ENCODE measurements at regions not wholly inside any gene's neighbourhood (a gene's known extent, or its start where the extent isn't known, plus 50 kb on each side); places are given as distances from the start of the nearest gene placed in this dataset.

DNA sequence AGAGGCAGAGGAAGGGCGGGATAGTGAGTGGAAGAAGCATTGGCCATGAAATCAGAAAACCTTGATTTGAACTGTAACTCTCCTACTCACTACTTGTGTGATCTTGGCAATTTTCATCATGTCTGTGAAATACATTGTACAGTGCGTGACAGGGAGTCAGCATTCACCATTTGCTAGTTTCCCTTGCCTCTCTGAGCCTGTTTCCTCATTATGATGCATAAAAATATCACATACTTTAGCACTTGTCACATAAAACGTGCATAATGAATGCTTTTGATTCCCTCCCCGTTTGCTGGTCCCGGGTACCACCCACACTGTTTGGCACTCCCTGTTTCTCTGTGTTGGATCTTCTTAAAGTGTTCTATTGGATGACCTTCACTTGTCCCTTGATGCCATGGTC is 101.1 kb upstream of the FRMD6 start:
- Mint-ChIP-seq H3K36me3 (no peaks in the 10 kb centered on the region), H3K4me3 (no peak overlapping the region), H3K27ac (no peak overlapping the region), H3K27me3 (peaks cover 10% of the 10 kb centered on the region), H3K9me3 (ENCODE audit: low read depth) (no peaks in the 10 kb centered on the region), H3K4me1 (ENCODE audit: low read depth) (no peaks in the 10 kb centered on the region)

- H3K4me1 Mint-ChIP-seq (ENCODE audit: low read depth): no peaks in the 10 kb centered on the region
- no peak overlapping the region for H3K4me3 Mint-ChIP-seq
- H3K27ac Mint-ChIP-seq: no peak overlapping the region
- H3K36me3 Mint-ChIP-seq: no peaks in the 10 kb centered on the region
- no peaks in the 10 kb centered on the region for H3K9me3 Mint-ChIP-seq (ENCODE audit: low read depth)
- H3K27me3 Mint-ChIP-seq: peaks cover 8% of the 10 kb centered on the region
Measured at GRCh38 chr14:51552275-51552674, 99.4 kb upstream of the FRMD6 start.

- H3K27me3 Mint-ChIP-seq: peaks cover 5% of the 10 kb centered on the region
- H3K36me3 Mint-ChIP-seq: no peaks in the 10 kb centered on the region
- no peaks in the 10 kb centered on the region for H3K4me1 Mint-ChIP-seq (ENCODE audit: low read depth)
- no peaks in the 10 kb centered on the region for H3K9me3 Mint-ChIP-seq (ENCODE audit: low read depth)
- no peak overlapping the region for H3K4me3 Mint-ChIP-seq
- no peak overlapping the region for H3K27ac Mint-ChIP-seq
Measured at GRCh38 chr14:51552768-51553404, 98.8 kb upstream of the FRMD6 start.

GRCh38 chr14:51554339-51554920 is 97.3 kb upstream of the FRMD6 start:
- Mint-ChIP-seq H3K4me1 (ENCODE audit: low read depth) (no peaks in the 10 kb centered on the region), H3K36me3 (no peaks in the 10 kb centered on the region), H3K4me3 (no peak overlapping the region), H3K27ac (no peak overlapping the region), H3K9me3 (ENCODE audit: low read depth) (no peaks in the 10 kb centered on the region), H3K27me3 (peaks cover 5% of the 10 kb centered on the region)

DNA sequence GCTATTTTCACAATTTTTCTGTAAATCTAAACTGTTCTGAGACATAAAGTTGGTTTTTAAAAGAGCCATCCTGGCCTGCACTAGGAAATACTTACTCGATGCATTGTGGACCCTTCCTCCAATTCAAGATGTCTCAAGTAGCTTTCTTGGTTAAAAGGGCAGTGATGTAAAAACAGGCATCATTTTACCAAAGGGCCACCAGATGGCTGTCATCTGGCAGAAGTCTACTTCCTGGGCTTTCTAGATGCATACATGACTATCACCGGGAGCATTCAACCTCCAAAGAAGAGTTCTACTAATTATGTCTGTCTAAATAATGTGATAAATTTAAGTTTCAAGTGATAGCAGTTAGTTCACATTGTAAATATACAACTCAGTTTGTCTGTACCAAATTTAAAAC is 96.8 kb upstream of the FRMD6 start:
- H3K27ac Mint-ChIP-seq: no peak overlapping the region
- no peak overlapping the region for H3K4me3 Mint-ChIP-seq
- no peaks in the 10 kb centered on the region for H3K36me3 Mint-ChIP-seq
- no peaks in the 10 kb centered on the region for H3K9me3 Mint-ChIP-seq (ENCODE audit: low read depth)
- H3K27me3 Mint-ChIP-seq: peaks cover 3% of the 10 kb centered on the region
- H3K4me1 Mint-ChIP-seq (ENCODE audit: low read depth): no peaks in the 10 kb centered on the region

DNA sequence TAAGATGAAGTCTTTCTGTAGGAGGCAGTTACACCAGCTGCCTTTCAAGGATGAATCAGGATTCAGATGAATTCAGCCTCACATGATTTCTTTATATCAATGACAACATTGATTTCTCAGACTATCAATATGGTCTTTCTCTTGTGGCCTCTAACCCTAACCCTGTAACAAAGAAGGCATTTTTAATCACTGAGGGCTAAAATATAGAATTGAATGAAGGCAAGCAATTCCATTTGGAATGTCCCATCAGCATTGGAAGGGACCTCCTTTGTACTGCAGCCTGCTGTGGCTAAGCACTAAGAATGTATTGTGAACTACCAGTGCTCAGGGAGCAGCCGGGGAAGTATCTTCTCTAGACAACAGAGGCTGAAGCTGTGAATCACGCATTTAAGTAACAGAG is 90.6 kb upstream of the FRMD6 start:
- Mint-ChIP-seq H3K27me3 (peaks cover 2% of the 10 kb centered on the region), H3K9me3 (ENCODE audit: low read depth) (no peaks in the 10 kb centered on the region), H3K36me3 (no peaks in the 10 kb centered on the region), H3K27ac (no peak overlapping the region), H3K4me3 (no peak overlapping the region), H3K4me1 (ENCODE audit: low read depth) (peaks cover 10% of the 10 kb centered on the region)

DNA sequence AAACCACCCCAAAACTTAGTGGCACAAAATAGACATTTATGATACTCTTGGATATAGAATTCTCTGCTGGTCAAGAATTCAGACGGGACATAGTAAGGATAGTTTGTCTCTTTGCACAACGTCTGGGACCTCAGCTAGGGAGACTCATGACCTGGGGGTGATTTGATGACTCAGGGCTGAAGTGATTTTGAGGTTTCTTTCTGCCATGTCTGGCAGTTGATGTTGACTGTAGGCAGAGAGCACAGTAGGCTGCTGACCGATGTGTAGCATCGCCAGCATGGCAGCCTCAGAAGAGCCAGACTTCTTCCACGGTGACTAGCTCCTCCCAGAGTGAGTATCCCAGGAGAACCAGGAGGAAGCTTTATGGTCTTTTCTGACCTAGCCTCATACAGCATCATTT is 88.9 kb upstream of the FRMD6 start:
- H3K4me1 Mint-ChIP-seq (ENCODE audit: low read depth): peaks cover 23% of the 10 kb centered on the region
- no peak overlapping the region for H3K4me3 Mint-ChIP-seq
- peaks cover 2% of the 10 kb centered on the region for H3K27me3 Mint-ChIP-seq
- H3K36me3 Mint-ChIP-seq: no peaks in the 10 kb centered on the region
- H3K9me3 Mint-ChIP-seq (ENCODE audit: low read depth): no peaks in the 10 kb centered on the region
- H3K27ac Mint-ChIP-seq: no peak overlapping the region

DNA sequence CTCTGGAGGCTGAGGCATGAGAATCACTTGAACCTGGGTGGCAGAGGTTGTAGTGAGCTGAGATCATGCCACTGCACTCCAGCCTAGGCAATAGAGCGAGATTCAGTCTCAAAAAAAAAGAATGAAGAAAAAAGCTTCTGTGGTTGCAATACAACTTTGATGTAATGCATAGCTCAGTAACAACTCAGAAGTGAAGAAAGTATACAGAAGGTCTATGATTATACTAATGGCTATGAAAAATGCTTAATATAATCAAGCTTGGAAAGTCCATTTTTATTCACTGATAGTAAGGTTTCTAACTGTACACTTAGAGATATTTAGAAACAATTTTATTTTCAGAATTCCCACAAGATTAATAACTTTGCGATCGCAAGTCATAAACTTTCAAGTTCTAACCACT is 88.2 kb upstream of the FRMD6 start:
- no peak overlapping the region for H3K4me3 Mint-ChIP-seq
- H3K36me3 Mint-ChIP-seq: no peaks in the 10 kb centered on the region
- H3K4me1 Mint-ChIP-seq (ENCODE audit: low read depth): peaks cover 23% of the 10 kb centered on the region
- no peaks in the 10 kb centered on the region for H3K9me3 Mint-ChIP-seq (ENCODE audit: low read depth)
- H3K27ac Mint-ChIP-seq: no peak overlapping the region
- H3K27me3 Mint-ChIP-seq: peaks cover 2% of the 10 kb centered on the region

DNA sequence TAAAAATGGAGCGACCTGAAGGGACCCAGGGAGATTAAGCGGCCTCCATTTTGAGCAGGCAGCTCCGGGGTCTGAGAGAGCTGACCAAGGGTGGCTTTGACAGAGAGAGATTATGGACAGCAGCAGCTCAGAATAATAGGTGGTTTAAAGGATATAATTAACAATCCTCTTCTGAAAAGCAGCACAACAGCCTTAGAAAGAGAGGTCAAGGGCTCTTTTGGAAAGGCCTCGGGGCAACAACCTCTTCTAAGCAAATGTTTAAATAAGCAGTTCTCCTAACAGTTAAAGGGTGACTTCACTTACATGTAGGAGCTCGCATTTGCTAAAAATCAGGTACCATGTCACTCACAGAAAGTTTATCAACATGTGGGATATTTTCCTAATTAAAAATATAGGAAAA is 87.2 kb upstream of the FRMD6 start:
- no peak overlapping the region for H3K4me3 Mint-ChIP-seq
- H3K4me1 Mint-ChIP-seq (ENCODE audit: low read depth): peaks cover 23% of the 10 kb centered on the region
- no peaks in the 10 kb centered on the region for H3K36me3 Mint-ChIP-seq
- no peaks in the 10 kb centered on the region for H3K27me3 Mint-ChIP-seq
- H3K27ac Mint-ChIP-seq: no peak overlapping the region
- no peaks in the 10 kb centered on the region for H3K9me3 Mint-ChIP-seq (ENCODE audit: low read depth)

DNA sequence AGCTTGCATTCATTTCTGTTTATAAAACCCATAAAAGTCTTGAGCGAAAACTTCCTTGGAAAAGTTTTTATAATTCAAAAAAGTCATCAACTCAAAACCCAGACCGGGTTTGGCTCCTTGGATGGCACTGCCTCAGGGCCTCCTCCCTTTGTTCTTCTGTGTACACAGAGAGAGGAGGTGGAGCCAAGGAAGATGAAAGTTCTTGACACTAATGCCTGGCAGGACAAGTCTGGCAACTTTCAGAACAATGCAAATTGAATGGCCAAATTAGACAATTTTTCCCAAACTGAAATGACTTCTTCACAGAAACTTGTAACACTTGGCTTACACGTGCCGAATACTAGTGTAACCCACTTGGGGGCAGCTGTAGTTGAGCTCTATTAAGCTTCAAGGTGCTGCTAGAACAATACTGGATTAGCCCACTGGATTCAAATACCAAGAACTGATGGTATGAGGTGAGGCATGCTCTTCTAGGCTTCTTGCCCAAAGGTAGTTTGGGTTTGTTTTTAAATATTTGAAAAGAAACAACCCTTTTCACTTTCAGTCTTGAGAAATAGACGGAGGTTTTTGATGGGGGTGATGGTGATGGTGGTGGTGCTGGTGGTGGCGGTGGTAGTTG is 86.6 kb upstream of the FRMD6 start:
- Mint-ChIP-seq H3K27ac (no peak overlapping the region), H3K4me3 (no peak overlapping the region), H3K36me3 (no peaks in the 10 kb centered on the region), H3K4me1 (ENCODE audit: low read depth) (peaks cover 23% of the 10 kb centered on the region), H3K9me3 (ENCODE audit: low read depth) (no peaks in the 10 kb centered on the region), H3K27me3 (no peaks in the 10 kb centered on the region)

- Mint-ChIP-seq H3K9me3 (ENCODE audit: low read depth) (no peaks in the 10 kb centered on the region), H3K27ac (no peak overlapping the region), H3K4me1 (ENCODE audit: low read depth) (peaks cover 23% of the 10 kb centered on the region), H3K27me3 (no peaks in the 10 kb centered on the region), H3K36me3 (no peaks in the 10 kb centered on the region), H3K4me3 (no peak overlapping the region)
Measured at GRCh38 chr14:51566831-51567582, 84.7 kb upstream of the FRMD6 start.

DNA sequence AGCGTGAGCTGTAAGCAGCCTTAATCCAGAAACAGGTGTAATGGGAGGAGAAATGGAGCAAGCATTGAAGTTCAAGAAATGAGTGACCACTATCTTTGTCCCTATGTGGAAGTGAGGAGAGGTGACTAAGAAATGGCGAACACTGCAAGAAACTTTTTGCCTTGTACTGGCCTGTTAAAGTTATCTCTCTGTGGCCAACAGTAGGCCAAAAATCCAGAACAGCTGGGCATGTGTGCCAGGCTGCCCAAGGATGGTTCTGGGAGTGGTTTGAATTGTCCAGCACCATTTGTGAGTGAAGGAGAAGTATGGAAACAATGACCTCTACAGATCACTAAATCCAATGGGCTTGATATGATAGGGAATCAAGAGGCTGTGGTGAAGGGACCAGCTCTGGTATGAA is 83.3 kb upstream of the FRMD6 start:
- H3K27me3 Mint-ChIP-seq: peaks cover 1% of the 10 kb centered on the region
- no peak overlapping the region for H3K4me3 Mint-ChIP-seq
- H3K27ac Mint-ChIP-seq: no peak overlapping the region
- H3K9me3 Mint-ChIP-seq (ENCODE audit: low read depth): no peaks in the 10 kb centered on the region
- H3K36me3 Mint-ChIP-seq: no peaks in the 10 kb centered on the region
- H3K4me1 Mint-ChIP-seq (ENCODE audit: low read depth): peaks cover 23% of the 10 kb centered on the region

DNA sequence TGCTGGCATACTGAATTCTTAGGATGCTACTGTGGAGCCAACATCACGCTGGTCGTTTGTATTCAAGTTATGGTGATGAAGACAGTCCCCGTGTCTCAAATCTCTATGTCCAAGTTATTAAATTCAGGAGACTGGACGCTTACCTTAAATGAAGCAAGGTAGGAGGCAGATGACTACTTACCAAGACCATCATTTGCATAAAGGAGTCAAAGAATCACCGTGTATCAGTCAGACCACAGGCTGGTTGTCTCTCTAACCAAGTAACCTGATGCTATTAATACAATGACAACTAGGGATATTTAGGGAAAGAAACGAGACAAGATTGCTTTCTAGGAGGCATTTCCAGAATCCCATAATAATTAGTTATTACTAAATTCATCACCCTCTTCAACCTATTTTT is 78.1 kb upstream of the FRMD6 start:
- no peaks in the 10 kb centered on the region for H3K36me3 Mint-ChIP-seq
- H3K4me3 Mint-ChIP-seq: no peak overlapping the region
- no peak overlapping the region for H3K27ac Mint-ChIP-seq
- H3K9me3 Mint-ChIP-seq (ENCODE audit: low read depth): no peaks in the 10 kb centered on the region
- peaks cover 14% of the 10 kb centered on the region for H3K27me3 Mint-ChIP-seq
- no peaks in the 10 kb centered on the region for H3K4me1 Mint-ChIP-seq (ENCODE audit: low read depth)

GRCh38 chr14:51574009-51574408 is 77.7 kb upstream of the FRMD6 start:
- peaks cover 17% of the 10 kb centered on the region for H3K27me3 Mint-ChIP-seq
- no peaks in the 10 kb centered on the region for H3K9me3 Mint-ChIP-seq (ENCODE audit: low read depth)
- no peak overlapping the region for H3K27ac Mint-ChIP-seq
- H3K36me3 Mint-ChIP-seq: no peaks in the 10 kb centered on the region
- no peaks in the 10 kb centered on the region for H3K4me1 Mint-ChIP-seq (ENCODE audit: low read depth)
- H3K4me3 Mint-ChIP-seq: no peak overlapping the region

DNA sequence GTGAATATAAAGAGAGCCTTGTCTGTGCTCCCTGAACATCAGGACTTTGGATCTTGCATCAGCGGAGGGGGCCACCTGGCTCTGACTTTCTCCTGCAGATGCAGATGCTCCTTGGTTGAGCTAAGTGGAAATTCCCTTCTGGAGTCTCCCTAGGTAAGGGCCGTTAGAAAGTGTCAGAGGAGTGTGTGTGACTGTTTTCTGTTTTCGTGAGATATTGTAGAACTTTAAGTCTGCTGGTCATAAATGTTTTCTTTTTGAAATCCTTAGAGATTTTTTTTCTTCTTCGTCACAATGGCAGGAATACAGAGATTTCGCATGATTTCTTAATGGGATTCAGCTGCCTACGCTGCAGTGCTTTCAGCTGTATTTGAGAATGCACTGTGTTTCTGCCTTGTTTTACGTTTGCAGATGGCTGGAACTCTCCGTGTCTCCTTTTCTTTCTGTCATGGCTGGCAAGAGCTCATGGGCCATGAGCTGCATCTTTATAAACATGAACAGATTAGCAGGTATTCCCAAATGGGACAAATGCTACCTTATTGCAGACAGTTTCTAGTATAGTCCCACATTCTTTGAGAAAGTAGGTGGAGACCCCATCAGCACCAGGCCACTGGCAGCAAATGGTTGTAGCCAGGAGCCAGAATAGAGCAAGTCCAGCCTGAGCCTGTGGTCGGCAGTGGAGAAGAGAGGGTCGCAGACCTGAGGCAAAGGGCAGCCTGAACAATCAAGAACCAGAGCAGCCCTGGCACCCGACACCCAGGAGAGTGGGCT is 76.2 kb upstream of the FRMD6 start:
- no peak overlapping the region for H3K4me3 Mint-ChIP-seq
- peaks cover 21% of the 10 kb centered on the region for H3K27me3 Mint-ChIP-seq

More for the DNA sequence above, 76.2 kb upstream of the FRMD6 start:
- no peaks in the 10 kb centered on the region for H3K4me1 Mint-ChIP-seq (ENCODE audit: low read depth)
- no peaks in the 10 kb centered on the region for H3K9me3 Mint-ChIP-seq (ENCODE audit: low read depth)
- H3K36me3 Mint-ChIP-seq: no peaks in the 10 kb centered on the region
- no peak overlapping the region for H3K27ac Mint-ChIP-seq

All from activated naive CD8-positive, alpha-beta T cell (primary cell).